Smooth muscle cell (in vitro differentiated cells): ENCODE measurements at regions not wholly inside any gene's neighbourhood (a gene's known extent, or its start where the extent isn't known, plus 50 kb on each side); places are given as distances from the start of the nearest gene placed in this dataset.

ENCODE experiments used
- DNase-seq: peaks from one replicate; lab custom pipeline; 2025; ENCODE audit not compliant: unreplicated experiment; lab: John Stamatoyannopoulos, UW
- H2AFZ ChIP-seq: fragments of 200-600 bp; sonication (generic); 2 replicates; pipeline ENCODE4 v1.6.0; 2016; ENCODE audit warnings: antibody characterized with exemption, low read depth, mild to moderate bottlenecking
- H3F3A ChIP-seq: fragments of 200-600 bp; sonication (generic); 2 replicates; pipeline ENCODE4 v1.6.0; 2017; ENCODE audit warnings: antibody characterized with exemption, low read depth
- H3K27ac ChIP-seq: fragments of 200-600 bp; sonication (generic); 2 replicates; pipeline ENCODE4 v1.5.1; 2016; ENCODE audit warnings: low read depth, mild to moderate bottlenecking
- H3K27me3 ChIP-seq: fragments of 200-600 bp; sonication (generic); 2 replicates; pipeline ENCODE4 v1.6.1; 2016; ENCODE audit warnings: low read depth, mild to moderate bottlenecking
- H3K36me3 ChIP-seq: fragments of 200-600 bp; sonication (generic); 2 replicates; pipeline ENCODE4 v1.5.1; 2016; ENCODE audit warnings: low read depth
- H3K4me1 ChIP-seq: fragments of 200-600 bp; sonication (generic); 2 replicates; pipeline ENCODE4 v1.5.1; 2016; ENCODE audit warnings: low read depth
- H3K4me2 ChIP-seq: fragments of 200-600 bp; sonication (generic); 2 replicates; pipeline ENCODE4 v1.6.0; 2016; ENCODE audit warnings: mild to moderate bottlenecking
- H3K4me3 ChIP-seq: fragments of 200-600 bp; sonication (generic); 2 replicates; pipeline ENCODE4 v1.5.1; 2016; ENCODE audit warnings: mild to moderate bottlenecking
- H3K79me2 ChIP-seq: fragments of 200-600 bp; sonication (generic); 2 replicates; pipeline ENCODE4 v1.6.0; 2016; ENCODE audit warnings: low read depth, mild to moderate bottlenecking
- H3K9ac ChIP-seq: fragments of 200-600 bp; sonication (generic); 2 replicates; pipeline ENCODE4 v1.6.0; 2016; ENCODE audit warnings: low read depth
- H3K9me3 ChIP-seq: fragments of 200-600 bp; sonication (generic); replicated peaks from 2 replicates; pipeline ENCODE4 v1.5.1; 2016; ENCODE audit warnings: low read depth
- H4K20me1 ChIP-seq: fragments of 200-600 bp; sonication (generic); 2 replicates; pipeline ENCODE4 v1.6.0; 2016; ENCODE audit warnings: low read depth
- WGBS: methylation state at CpG from one replicate; pipeline ENCODE4 v1.1.7; 2016; ENCODE audit warnings: low lambda C conversion rate; 5-methylcytosine and 5-hydroxymethylcytosine counted together
- TF ChIP-seq, protein P1 (sequence below): fragments of 200-600 bp; sonication (generic); IDR thresholded peaks from 2 replicates; pipeline ENCODE4 v1.5.1; 2017; ENCODE audit warnings: borderline replicate concordance, mild to moderate bottlenecking, antibody characterized with exemption; ENCODE audit not compliant: insufficient read depth, poor library complexity, severe bottlenecking

DNA sequence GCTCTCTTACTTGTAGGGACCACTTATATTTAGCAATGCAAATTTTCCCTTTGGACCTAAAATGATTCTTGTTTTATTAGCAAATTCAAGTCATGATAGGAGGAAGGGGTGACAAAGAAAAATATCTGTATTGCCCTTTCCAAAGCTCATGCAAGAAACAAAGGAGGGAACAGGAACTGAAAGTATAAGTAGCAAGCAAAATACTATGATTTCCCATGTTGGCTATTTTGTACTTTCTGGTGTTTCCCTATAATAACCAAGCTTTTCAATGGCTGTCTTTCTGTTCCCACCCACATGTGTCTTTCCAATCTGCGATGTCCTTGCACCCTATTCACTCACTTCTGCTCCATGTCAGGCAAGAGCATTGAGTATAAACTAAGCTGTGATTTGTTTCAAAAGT, 279.7 kb downstream of the RNF144A start:
- no peaks in the 10 kb centered on the region for H3K36me3 ChIP-seq
- H3K9ac ChIP-seq = no peak overlapping the region
- H3F3A ChIP-seq = no peaks in the 10 kb centered on the region
- H3K9me3 ChIP-seq = no peaks in the 10 kb centered on the region
- TF ChIP-seq, protein P1, sequence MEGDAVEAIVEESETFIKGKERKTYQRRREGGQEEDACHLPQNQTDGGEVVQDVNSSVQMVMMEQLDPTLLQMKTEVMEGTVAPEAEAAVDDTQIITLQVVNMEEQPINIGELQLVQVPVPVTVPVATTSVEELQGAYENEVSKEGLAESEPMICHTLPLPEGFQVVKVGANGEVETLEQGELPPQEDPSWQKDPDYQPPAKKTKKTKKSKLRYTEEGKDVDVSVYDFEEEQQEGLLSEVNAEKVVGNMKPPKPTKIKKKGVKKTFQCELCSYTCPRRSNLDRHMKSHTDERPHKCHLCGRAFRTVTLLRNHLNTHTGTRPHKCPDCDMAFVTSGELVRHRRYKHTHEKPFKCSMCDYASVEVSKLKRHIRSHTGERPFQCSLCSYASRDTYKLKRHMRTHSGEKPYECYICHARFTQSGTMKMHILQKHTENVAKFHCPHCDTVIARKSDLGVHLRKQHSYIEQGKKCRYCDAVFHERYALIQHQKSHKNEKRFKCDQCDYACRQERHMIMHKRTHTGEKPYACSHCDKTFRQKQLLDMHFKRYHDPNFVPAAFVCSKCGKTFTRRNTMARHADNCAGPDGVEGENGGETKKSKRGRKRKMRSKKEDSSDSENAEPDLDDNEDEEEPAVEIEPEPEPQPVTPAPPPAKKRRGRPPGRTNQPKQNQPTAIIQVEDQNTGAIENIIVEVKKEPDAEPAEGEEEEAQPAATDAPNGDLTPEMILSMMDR = no peak
- H3K27me3 ChIP-seq = peaks cover 4% of the 10 kb centered on the region
- 97% methylated on average over 1 of the region's 1 CpG for WGBS
- no peaks in the 10 kb centered on the region for H4K20me1 ChIP-seq
- H2AFZ ChIP-seq = no peak overlapping the region
- H3K27ac ChIP-seq = no peak overlapping the region
- H3K4me3 ChIP-seq = no peak overlapping the region
- no peaks in the 10 kb centered on the region for H3K79me2 ChIP-seq
- H3K4me2 ChIP-seq = no peak overlapping the region
- H3K4me1 ChIP-seq = no peaks in the 10 kb centered on the region
- DNase-seq = no peak

DNA sequence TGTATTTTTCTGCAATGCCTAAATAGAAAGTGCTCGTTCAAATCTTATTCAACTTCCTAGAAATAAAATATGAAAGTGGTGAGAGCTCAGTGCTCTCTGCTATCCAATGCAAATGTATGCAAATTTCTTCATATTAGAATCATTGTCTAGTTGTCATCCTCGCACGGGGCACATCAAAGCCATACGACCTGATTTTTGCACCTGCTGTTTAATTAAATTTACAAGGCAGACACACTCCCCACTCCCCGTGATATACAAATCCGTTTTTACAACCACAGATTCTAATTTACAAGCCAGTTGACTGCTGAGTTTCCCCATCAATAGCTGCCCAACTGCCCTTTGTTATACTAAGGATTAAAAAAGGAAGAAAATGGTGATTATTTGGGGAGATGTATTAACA, 284.6 kb downstream of the RNF144A start:
- Histone ChIP-seq H3K9me3 (no peaks in the 10 kb centered on the region), H3K36me3 (no peaks in the 10 kb centered on the region), H3K4me2 (no peak overlapping the region), H4K20me1 (no peaks in the 10 kb centered on the region), H3K9ac (no peak overlapping the region), H3K4me3 (no peak overlapping the region), H3F3A (no peaks in the 10 kb centered on the region), H3K4me1 (no peaks in the 10 kb centered on the region), H3K27me3 (peaks cover 4% of the 10 kb centered on the region), H3K27ac (no peak overlapping the region), H3K79me2 (no peaks in the 10 kb centered on the region), H2AFZ (no peak overlapping the region)
- WGBS = 57% methylated on average over 6 of the region's 6 CpGs
- TF ChIP-seq, protein P1 = no peak
- DNase-seq = no peak

DNA sequence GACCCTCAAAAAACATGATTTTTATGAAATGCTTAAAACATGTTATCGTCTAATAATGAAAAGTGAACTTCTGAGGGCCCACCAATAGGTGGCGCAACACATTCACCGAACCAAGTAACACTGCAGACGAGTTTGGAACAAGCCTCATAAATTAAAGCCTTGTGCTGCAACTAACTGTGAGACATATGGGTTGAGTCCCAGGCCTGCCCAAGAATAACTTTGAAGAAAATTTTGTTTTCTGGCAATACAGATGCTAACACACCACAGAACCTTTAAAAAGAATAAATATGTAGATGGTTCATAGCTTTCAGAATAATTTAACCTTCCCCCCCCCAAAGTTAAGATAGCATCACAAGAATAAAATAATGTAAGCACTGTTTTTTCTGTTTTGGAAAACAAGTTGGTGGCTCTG, 285.9 kb downstream of the RNF144A start:
- no peak overlapping the region for H3K27ac ChIP-seq
- no peak overlapping the region for H2AFZ ChIP-seq
- no peaks in the 10 kb centered on the region for H3K4me1 ChIP-seq
- peaks cover 4% of the 10 kb centered on the region for H3K27me3 ChIP-seq
- H3K4me3 ChIP-seq = no peak overlapping the region
- no peaks in the 10 kb centered on the region for H3K79me2 ChIP-seq
- WGBS = 2% methylated on average over 4 of the region's 4 CpGs
- H3K36me3 ChIP-seq = no peaks in the 10 kb centered on the region
- no peaks in the 10 kb centered on the region for H3F3A ChIP-seq
- DNase-seq = no peak
- TF ChIP-seq, protein P1 = peak; percentile 98
- no peak overlapping the region for H3K9ac ChIP-seq
- H3K9me3 ChIP-seq = no peaks in the 10 kb centered on the region
- H4K20me1 ChIP-seq = no peaks in the 10 kb centered on the region
- no peak overlapping the region for H3K4me2 ChIP-seq

DNA sequence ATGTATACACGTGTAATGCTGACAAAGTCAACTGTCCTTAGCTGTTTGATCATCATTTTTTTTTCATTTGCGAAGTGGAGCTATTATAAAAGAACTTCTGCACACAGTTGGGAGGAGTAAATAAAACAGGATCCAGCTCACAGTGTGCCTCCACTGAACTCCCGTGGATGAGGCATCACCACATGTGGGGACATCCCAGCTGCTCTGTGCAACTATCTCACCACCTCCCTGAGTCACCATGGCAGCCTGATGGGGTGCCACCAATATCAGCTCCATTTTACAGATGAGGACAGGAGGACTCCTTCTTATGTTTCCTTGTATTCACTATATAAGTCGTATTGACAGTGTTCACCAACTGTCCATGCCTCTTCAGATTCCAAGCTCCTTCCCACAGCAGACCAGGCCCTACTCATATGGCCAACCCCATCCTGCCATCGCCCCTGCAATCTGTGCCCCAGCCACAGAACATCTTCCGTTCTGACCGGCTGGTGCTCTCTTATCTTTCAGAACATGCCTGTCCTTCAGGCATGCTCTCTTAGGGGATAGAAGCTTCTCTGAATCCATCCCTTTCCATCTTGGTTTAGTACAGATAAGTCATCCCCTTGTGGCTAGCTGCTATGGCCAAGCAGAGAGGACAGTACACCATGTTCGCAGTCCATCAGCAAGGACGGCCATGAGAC, 288.1 kb downstream of the RNF144A start:
- H3K4me3 ChIP-seq = no peak overlapping the region
- no peaks in the 10 kb centered on the region for H3F3A ChIP-seq
- no peak overlapping the region for H3K9ac ChIP-seq
- H3K4me1 ChIP-seq = peaks cover 4% of the 10 kb centered on the region
- no peak overlapping the region for H3K4me2 ChIP-seq
- no peaks in the 10 kb centered on the region for H4K20me1 ChIP-seq
- DNase-seq = no peak
- TF ChIP-seq, protein P1 = no peak
- H3K9me3 ChIP-seq = no peaks in the 10 kb centered on the region
- peaks cover 4% of the 10 kb centered on the region for H3K27me3 ChIP-seq
- H3K27ac ChIP-seq = no peak overlapping the region
- no peaks in the 10 kb centered on the region for H3K79me2 ChIP-seq
- no peaks in the 10 kb centered on the region for H3K36me3 ChIP-seq
- no peak overlapping the region for H2AFZ ChIP-seq
- WGBS = 88% methylated on average over 9 of the region's 9 CpGs
